H1 (cell line): ENCODE measurements at regions not wholly inside any gene's neighbourhood (a gene's known extent, or its start where the extent isn't known, plus 50 kb on each side); places are given as distances from the start of the nearest gene placed in this dataset.

Source experiments
- CHD7 ChIP-seq: fragments of 300-600 bp; sonication (generic); IDR thresholded peaks from 2 replicates; pipeline ENCODE4 v1.7.1; 2012; ENCODE audit warnings: low read length, moderate library complexity, mild to moderate bottlenecking, inconsistent platforms; ENCODE audit not compliant: insufficient replicate concordance
- HDAC2 ChIP-seq, 2 experiments: fragments of 300-600 bp in 1 of 2; sonication (generic) in 1 of 2; IDR thresholded peaks; 2 replicates each; pipeline ENCODE4 v1.6.1; 2011 to 2012; ENCODE audit warnings: low read depth in 2 of 2, low read length in 2 of 2, mild to moderate bottlenecking in 2 of 2, moderate library complexity in 2 of 2, borderline replicate concordance in 1 of 2, inconsistent platforms in 1 of 2
- SP4 ChIP-seq: IDR thresholded peaks from 2 replicates; pipeline ENCODE4 v1.6.1; 2012; ENCODE audit warnings: low read length, inconsistent platforms
- TAF7 ChIP-seq: optimal IDR thresholded peaks from 2 replicates; pipeline ENCODE3; 2011; ENCODE audit warnings: low read depth, mild to moderate bottlenecking, inconsistent platforms, low read length, moderate library complexity, borderline replicate concordance

- TF ChIP-seq CHD7 (no peak), SP4 (no peak), HDAC2 (IDR thresholded peaks at IDR 0.05; ENCODE audit: borderline replicate concordance in 1 of 2, low read depth in 2 of 2, low read length in 2 of 2) (no peak), TAF7 (no peak)
- TF ChIP-seq, all 59 proteins: peak for 0
Observed at GRCh38 chr20:53878262-53879047, 191.9 kb downstream of the BCAS1 start (continued).
